Rectal smooth muscle tissue (tissue), 1 donor: ENCODE measurements at regions not wholly inside any gene's neighbourhood (a gene's known extent, or its start where the extent isn't known, plus 50 kb on each side); places are given as distances from the start of the nearest gene placed in this dataset.

ENCODE experiments used
- H3K27ac ChIP-seq: one replicate; pipeline ENCODE4 v1.7.0; 2013; ENCODE audit warnings: low read depth, low read length, inconsistent platforms
- H3K27me3 ChIP-seq: one replicate; pipeline ENCODE4 v1.7.0; 2013; ENCODE audit warnings: low read length; ENCODE audit not compliant: control insufficient read depth, insufficient read depth
- H3K36me3 ChIP-seq: one replicate; pipeline ENCODE4 v1.7.0; 2013; ENCODE audit warnings: low read length; ENCODE audit not compliant: control insufficient read depth, insufficient read depth
- H3K4me1 ChIP-seq: one replicate; pipeline ENCODE4 v1.7.0; 2013; ENCODE audit warnings: low read length; ENCODE audit not compliant: control insufficient read depth, insufficient read depth
- H3K4me3 ChIP-seq: one replicate; pipeline ENCODE4 v1.7.0; 2013; ENCODE audit warnings: low read length
- H3K9ac ChIP-seq: one replicate; pipeline ENCODE4 v1.7.0; 2013; ENCODE audit warnings: low read length

DNA sequence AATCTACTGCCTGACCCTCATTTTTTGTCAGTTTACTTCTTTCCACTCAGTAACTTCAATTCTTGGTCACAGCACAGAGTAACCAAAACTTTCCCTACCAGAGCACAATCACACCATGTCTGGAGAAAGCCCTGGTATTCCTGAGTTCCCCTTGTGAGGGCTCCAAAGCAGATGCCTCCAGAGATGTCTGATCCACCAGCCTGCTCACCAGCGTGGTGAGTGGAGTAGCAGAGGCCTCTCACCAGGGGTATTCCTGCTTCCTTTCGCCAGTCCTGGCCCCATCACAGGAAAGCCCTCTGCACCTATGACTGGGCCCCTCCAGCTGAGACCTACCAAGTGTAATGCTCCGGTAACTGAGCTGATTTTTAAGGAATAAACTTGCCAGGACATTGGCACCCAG lies 205.4 kb upstream of the HS3ST3A1 start:
- Histone ChIP-seq H3K27me3 (no peaks in the 10 kb centered on the region), H3K27ac (no peak overlapping the region), H3K9ac (no peak overlapping the region), H3K4me1 (no peaks in the 10 kb centered on the region), H3K36me3 (no peaks in the 10 kb centered on the region), H3K4me3 (no peak overlapping the region)

DNA sequence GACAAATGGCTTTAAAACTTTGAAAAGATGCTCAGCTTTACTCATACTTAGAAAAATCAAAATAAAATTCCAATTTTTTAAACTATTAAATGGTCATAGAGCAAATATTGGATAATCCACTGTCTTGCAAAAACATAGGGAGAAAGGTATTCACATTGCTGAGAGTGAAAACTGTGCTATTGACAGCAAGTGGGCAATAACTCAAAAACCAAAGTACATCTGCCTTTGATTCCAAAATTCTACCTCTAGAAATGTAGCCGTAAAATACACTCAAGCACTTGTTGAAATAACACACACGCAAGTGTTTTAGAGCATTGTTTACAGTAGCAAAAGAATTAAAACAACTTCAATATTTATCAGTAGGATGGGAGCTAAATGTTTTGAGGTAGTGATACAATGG lies 210.6 kb upstream of the HS3ST3A1 start:
- Histone ChIP-seq H3K9ac (no peak overlapping the region), H3K36me3 (no peaks in the 10 kb centered on the region), H3K4me1 (no peaks in the 10 kb centered on the region)

DNA sequence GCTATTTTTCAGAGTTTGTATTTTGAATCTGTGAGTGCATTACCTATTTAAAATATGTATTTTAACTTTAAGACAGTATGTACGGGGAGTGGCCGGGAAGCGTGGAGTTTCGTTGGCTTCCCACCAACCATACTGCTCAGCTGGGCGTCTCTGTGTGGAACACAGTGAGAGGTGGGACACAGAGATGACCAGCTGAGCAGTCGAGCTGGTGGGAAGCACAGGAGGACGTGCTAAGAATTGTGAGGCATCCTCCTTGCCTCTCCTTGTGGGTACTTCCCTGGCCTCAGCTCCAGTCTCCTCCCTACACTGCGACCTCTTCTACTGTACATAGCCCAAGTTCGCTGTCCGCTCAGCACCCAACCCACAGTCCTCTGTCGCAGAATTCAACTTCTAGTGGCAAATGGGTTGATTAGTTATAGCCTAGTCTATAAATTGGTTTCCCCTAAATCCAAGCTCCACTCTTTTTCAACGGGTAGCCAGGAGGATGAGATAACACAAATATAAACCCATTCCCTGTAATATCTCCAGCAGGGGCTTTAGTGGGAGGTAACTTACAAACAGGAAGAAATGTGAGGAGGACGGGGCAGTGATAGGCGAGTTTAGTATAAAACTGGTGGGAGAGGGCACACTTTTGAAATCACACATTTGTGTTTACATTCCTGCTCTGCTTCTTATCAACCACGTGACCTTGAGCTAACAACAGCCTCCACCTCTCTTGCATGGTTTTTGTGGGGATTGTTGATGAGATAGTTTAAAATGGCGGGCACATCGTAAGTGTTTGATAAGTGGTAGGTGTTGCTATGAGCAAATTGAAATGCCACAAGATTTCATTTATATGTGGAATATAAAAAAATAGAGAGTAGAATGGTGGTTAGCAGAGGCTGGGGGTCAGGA lies 211.9 kb upstream of the HS3ST3A1 start:
- H3K4me3 ChIP-seq: no peak overlapping the region
- no peak overlapping the region for H3K27ac ChIP-seq
- H3K9ac ChIP-seq: no peak overlapping the region
- no peaks in the 10 kb centered on the region for H3K36me3 ChIP-seq
- no peaks in the 10 kb centered on the region for H3K27me3 ChIP-seq
- no peaks in the 10 kb centered on the region for H3K4me1 ChIP-seq

More for the DNA sequence above, 210.6 kb upstream of the HS3ST3A1 start:
- no peak overlapping the region for H3K27ac ChIP-seq
- no peaks in the 10 kb centered on the region for H3K27me3 ChIP-seq
- H3K4me3 ChIP-seq: no peak overlapping the region

DNA sequence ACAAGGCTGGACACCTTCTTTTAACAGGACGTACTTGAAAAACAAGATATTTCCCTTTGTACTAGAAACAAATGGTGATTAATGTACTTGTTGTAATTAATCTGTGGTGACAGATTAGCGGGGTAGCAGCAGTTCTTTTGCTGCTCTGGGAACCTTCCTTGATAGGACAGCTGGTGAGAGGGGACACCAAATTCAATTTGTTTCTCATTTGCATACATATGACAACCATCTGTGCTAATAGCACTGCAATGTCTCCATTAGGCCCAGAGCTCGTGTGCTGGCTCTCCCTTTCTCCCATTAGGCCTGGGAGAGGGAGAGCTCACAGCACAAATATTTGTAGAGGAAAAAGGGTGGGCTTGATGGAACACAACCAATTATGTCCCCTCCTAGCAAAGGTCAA lies 221.0 kb upstream of the HS3ST3A1 start:
- Histone ChIP-seq H3K36me3 (no peaks in the 10 kb centered on the region), H3K27ac (no peak overlapping the region), H3K4me1 (no peaks in the 10 kb centered on the region), H3K27me3 (no peaks in the 10 kb centered on the region), H3K4me3 (no peak overlapping the region), H3K9ac (no peak overlapping the region)

DNA sequence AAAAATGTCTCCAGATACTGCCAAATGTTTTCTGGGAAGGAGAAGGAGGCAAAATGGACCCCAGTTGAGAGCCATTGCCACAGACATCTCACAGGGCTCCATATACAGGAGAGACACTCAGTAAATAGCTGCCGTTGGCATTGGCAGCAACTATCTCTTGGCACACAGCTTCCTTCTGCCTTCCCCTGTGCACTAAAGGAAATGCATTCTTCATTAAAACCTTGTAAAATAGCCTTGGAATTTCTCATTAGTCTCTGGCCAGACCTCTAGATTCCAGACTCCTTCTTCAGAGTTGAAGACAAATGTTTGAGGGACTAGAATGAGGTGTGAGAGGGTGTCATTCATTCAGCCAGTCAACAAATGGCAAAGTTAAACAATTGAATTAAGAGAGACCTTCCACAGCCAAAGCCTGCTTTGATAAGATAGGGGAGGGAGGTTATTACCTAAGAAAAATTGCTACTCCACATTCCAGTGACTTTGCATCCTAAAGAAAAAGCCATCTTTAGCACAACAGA lies 223.9 kb upstream of the HS3ST3A1 start:
- H3K36me3 ChIP-seq: no peaks in the 10 kb centered on the region

DNA sequence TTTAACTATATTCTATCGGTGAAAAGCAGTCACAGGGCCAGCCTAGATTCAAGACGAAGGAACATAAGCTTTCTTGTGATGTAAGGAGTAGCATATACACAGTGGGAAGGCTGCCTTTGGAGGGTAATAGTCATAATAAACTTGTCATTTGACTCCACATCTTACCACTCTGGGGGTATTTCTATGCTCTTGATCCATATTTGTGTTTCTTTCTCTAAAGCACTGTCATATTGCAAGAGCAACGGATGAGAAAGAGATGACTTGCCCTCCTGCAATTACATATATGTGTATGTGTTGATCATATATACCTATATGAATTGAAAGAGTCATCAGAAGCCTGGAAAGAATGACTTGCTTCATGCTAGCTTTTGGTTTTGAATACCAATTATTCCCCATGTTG lies 225.4 kb upstream of the HS3ST3A1 start:
- Histone ChIP-seq H3K4me1 (no peaks in the 10 kb centered on the region), H3K4me3 (no peak overlapping the region), H3K9ac (no peak overlapping the region), H3K36me3 (no peaks in the 10 kb centered on the region), H3K27me3 (no peaks in the 10 kb centered on the region), H3K27ac (no peak overlapping the region)

More for the DNA sequence above, 223.9 kb upstream of the HS3ST3A1 start:
- H3K4me1 ChIP-seq: no peaks in the 10 kb centered on the region
- no peaks in the 10 kb centered on the region for H3K27me3 ChIP-seq
- H3K27ac ChIP-seq: no peak overlapping the region
- H3K4me3 ChIP-seq: no peak overlapping the region
- no peak overlapping the region for H3K9ac ChIP-seq

DNA sequence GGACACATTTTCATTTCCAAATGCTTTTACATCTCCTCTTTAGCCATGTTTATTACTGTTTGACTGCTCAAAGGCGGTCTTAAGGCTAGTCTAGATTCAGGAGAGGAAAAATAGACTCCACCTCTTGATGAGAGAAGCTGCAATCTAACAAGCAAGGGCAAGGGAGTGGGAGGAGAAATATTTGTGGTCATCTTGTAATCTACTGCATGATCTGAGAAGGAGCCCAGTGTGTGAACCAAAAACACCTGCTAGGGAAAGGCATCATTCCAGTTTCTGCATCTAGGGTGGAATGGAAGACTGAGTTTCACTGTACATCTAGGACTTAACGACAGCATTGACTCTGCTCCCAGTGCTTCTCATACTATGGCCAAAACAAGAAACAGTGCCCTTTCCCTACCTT lies 232.2 kb upstream of the HS3ST3A1 start:
- Histone ChIP-seq H3K27ac (no peak overlapping the region), H3K4me1 (no peaks in the 10 kb centered on the region), H3K9ac (no peak overlapping the region), H3K36me3 (no peaks in the 10 kb centered on the region), H3K4me3 (no peak overlapping the region), H3K27me3 (no peaks in the 10 kb centered on the region)

DNA sequence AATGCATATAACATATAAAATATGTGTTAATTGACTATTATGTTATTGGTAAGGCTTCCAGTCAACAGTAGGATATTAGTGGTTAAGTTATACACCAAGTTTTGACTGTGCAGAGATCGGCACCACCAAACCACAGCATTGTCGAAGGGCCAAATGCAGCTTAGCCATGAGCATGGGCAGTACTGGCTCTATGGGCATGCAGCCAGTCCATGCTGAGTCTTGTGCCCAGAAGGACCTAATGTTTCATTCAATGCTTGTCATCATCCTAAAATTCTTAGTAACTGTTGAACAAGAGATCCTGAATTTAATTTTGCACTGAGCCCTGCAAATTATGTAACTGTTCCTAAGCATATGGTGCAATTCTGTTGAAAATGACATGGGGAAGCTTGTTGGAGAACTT lies 233.4 kb upstream of the HS3ST3A1 start:
- H3K27me3 ChIP-seq: no peaks in the 10 kb centered on the region
- no peak overlapping the region for H3K9ac ChIP-seq
- no peak overlapping the region for H3K4me3 ChIP-seq
- H3K36me3 ChIP-seq: no peaks in the 10 kb centered on the region
- H3K4me1 ChIP-seq: no peaks in the 10 kb centered on the region
- H3K27ac ChIP-seq: no peak overlapping the region

DNA sequence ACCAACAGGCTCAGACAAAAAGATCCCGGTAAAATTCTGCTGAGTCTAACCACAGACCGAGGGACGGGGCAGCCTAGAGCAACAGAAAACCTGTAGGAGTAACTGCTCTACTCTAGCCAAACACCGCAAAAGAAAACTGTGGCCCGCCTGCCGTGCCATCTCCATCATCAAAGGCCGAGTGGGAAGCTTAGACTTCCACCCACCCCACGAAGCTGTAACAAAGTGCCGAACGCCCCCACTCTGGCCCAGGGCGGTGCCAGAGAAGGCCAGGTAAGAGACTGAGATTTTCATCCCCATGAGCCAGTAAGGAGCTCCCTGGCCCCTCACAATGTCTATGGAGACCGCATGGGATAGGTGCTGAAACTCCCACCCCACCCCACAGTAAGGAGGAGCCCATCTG lies 231.9 kb upstream of the COX10 start:
- H3K4me1 ChIP-seq: no peaks in the 10 kb centered on the region
- no peaks in the 10 kb centered on the region for H3K27me3 ChIP-seq
- no peaks in the 10 kb centered on the region for H3K36me3 ChIP-seq
- H3K27ac ChIP-seq: no peak overlapping the region
- no peak overlapping the region for H3K9ac ChIP-seq
- H3K4me3 ChIP-seq: no peak overlapping the region

DNA sequence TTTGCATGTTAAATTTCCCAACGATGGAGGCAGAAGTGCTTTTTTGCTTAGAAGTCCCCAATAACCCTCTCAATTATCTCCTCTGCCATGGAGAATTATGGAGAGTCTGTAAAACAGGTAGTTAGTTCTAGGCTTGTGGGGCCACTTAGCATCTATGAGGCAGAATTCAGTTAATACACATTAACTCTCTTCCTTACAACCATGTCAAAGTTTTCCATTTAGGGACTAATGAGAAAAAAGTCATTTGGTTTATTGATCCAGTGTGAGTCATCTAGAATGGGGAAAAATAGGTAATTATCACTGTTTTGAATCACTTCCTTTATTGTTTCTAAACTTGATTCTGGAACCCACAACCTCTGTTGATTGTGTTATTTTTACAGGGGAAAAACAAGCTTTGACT lies 229.1 kb upstream of the COX10 start:
- Histone ChIP-seq H3K27ac (no peak overlapping the region), H3K27me3 (no peaks in the 10 kb centered on the region), H3K9ac (no peak overlapping the region), H3K36me3 (no peaks in the 10 kb centered on the region), H3K4me1 (no peaks in the 10 kb centered on the region), H3K4me3 (no peak overlapping the region)

DNA sequence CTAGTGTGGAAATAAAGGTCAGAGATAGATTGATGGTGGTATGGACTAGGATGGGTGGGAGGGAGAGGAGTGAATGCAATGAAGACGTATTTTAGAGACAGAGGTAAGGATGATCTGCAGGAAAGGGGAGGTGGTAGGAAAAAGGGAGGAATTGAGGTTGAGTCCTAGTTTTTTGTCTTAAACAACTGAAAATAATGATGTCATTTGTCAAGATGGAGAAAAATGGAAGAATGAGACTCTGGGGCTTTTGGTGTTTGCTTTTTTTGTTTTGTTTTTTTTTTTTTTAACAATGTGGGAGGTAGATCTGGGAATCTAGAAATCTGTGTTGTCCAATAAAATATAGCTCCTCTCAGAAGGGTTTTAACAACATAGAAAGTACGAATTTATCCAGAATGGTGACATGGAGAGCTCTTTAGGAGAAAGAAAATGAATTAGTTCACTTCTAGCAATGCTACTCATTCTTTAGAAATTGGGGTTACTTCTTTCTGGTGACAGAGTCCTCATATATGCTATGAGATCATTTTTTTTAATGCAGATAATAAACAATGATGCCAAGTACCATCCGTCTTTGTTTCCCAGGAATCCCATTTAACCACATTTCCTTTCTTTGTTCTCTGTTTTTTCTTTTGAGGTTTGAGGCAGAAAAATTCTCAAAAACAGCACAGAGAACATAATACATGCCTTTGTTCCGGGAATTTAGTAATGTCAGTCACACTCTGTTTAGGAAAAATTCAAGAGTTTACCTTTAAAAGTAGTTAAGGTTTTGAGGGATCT lies 225.3 kb upstream of the COX10 start:
- Histone ChIP-seq H3K27me3 (no peaks in the 10 kb centered on the region), H3K36me3 (no peaks in the 10 kb centered on the region)

DNA sequence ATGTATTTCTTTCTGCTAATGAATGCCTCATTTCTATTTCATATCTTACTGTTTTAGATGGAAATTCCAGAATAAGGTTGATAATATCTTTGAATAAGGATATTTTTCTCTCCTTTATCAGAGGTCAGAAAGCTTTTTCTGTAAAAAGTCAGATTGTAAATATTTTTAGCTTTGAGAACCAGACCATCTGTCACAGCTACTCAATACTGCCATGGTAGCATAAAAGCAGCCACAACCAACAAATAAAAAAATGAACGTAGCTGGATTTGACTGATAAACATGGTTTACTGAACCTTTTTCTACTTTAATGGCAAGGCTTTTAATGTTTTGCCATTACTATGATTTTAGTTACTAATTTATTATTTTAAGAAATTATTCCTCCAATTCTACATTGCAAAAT lies 217.4 kb upstream of the COX10 start:
- Histone ChIP-seq H3K27me3 (no peaks in the 10 kb centered on the region), H3K27ac (no peak overlapping the region), H3K36me3 (no peaks in the 10 kb centered on the region), H3K4me3 (no peak overlapping the region), H3K9ac (no peak overlapping the region), H3K4me1 (no peaks in the 10 kb centered on the region)

More for the DNA sequence above, 225.3 kb upstream of the COX10 start:
- Histone ChIP-seq H3K9ac (no peak overlapping the region), H3K4me1 (no peaks in the 10 kb centered on the region), H3K27ac (no peak overlapping the region), H3K4me3 (no peak overlapping the region)
